ENCODE measurements at regions not wholly inside any gene's neighbourhood (a gene's known extent, or its start where the extent isn't known, plus 50 kb on each side); places are given as distances from the start of the nearest gene placed in this dataset.

DNA sequence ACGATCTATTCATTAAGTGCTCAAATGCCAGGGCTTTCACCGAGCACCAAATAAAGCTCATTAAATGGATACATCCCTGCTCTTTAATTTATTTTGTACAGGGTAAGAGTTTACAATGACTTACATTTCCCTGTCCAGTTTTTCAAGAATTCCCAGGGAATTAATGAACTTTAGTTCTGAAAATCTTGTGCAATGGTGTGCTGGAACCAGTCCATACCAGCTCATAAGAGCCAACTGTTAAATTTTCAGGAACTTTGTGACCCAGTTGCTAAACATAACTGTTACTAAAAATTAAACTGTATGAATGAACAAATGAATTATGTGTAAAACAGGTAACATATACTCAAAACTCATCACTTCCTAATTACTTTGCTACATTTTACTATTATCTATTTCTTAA is 191.7 kb upstream of the RASGEF1B start:
- H3K4me3 ChIP-seq (ENCODE audit: control insufficient read depth in 1 of 2, extremely low read depth in 1 of 2, low read length in 1 of 2) = no peak overlapping the region
- H3K27me3 ChIP-seq (replicated peaks in 1 of 2; ENCODE audit: control insufficient read depth in 2 of 2, extremely low read depth in 1 of 2, insufficient read depth in 2 of 2, low read length in 1 of 2) = no peaks in the 10 kb centered on the region
- CTCF ChIA-PET = no interaction called here
- Mint-ChIP-seq H3K27ac (no peak overlapping the region), H3K9me3 (no peaks in the 10 kb centered on the region), H3K36me3 (no peaks in the 10 kb centered on the region), H3K27me3 (peaks cover 3 to 4% of the 10 kb centered on the region in 2 donors), H3K4me3 (no peak overlapping the region), H3K4me1 (no peaks in the 10 kb centered on the region)
- ATAC-seq (replicated peaks in 1 of 4) (no peak), DNase-seq (no peak)
- no peak overlapping the region for H3K27ac ChIP-seq (ENCODE audit: low read length)
- no CpG with 5 or more reads among the region's 2 CpGs for WGBS (ENCODE audit: insufficient coverage)
- POLR2A ChIA-PET = interaction anchor here in 1 of 2 donors (0.6 kb wide), 1 partner anchor 11 kb away, joined by 3 read pairs; no protein-coding TSS in a partner anchor
- no peaks in the 10 kb centered on the region for H3K4me1 ChIP-seq (ENCODE audit: control insufficient read depth in 1 of 2, extremely low read depth in 1 of 2, insufficient read depth in 2 of 2, low read length in 2 of 2)
- H3K9me3 ChIP-seq = no peaks in the 10 kb centered on the region
- no peaks in the 10 kb centered on the region for H3K36me3 ChIP-seq (ENCODE audit: control insufficient read depth in 2 of 2, extremely low read depth in 1 of 2, insufficient read depth in 1 of 2, low read length in 1 of 2)

DNA sequence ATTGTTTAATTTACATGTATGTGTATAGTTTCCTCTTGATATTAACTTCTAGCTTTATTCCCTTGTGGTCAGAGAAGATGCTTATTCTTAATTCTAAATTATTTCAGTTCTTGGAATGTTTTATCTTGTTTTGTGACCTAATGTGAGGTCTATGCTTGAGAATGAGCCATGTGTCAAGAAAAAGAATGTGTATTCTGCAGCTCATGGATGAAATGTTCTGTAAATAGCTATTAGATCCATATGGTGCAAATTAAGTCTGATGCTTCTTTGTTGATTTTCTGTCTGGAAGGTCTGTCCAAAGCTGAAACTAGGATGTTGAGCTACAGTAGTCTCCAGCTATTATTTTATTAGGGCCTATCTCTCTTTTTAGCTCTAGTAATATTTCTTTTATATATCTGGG is 187.3 kb upstream of the RASGEF1B start:
- no peak overlapping the region for H3K27ac ChIP-seq (ENCODE audit: low read length)
- DNase-seq (no peak), ATAC-seq (replicated peaks in 1 of 4) (no peak)
- H3K9me3 ChIP-seq = no peaks in the 10 kb centered on the region
- no peaks in the 10 kb centered on the region for H3K4me1 Mint-ChIP-seq
- H3K4me3 ChIP-seq (ENCODE audit: control insufficient read depth in 1 of 2, extremely low read depth in 1 of 2, low read length in 1 of 2) = no peak overlapping the region
- no peak overlapping the region for H3K27ac Mint-ChIP-seq
- H3K36me3 Mint-ChIP-seq = no peaks in the 10 kb centered on the region
- no peaks in the 10 kb centered on the region for H3K4me1 ChIP-seq (ENCODE audit: control insufficient read depth in 1 of 2, extremely low read depth in 1 of 2, insufficient read depth in 2 of 2, low read length in 2 of 2)
- H3K4me3 Mint-ChIP-seq = no peak overlapping the region
- POLR2A ChIA-PET = no interaction called here
- H3K27me3 Mint-ChIP-seq = peaks cover 0 to 3% of the 10 kb centered on the region in 2 donors
- H3K9me3 Mint-ChIP-seq = no peaks in the 10 kb centered on the region
- no peaks in the 10 kb centered on the region for H3K36me3 ChIP-seq (ENCODE audit: control insufficient read depth in 2 of 2, extremely low read depth in 1 of 2, insufficient read depth in 1 of 2, low read length in 1 of 2)
- H3K27me3 ChIP-seq (replicated peaks in 1 of 2; ENCODE audit: control insufficient read depth in 2 of 2, extremely low read depth in 1 of 2, insufficient read depth in 2 of 2, low read length in 1 of 2) = no peaks in the 10 kb centered on the region
- CTCF ChIA-PET = interaction anchor here in 1 of 2 donors (0.6 kb wide), 1 partner anchor 99 kb away, joined by 3 read pairs; no protein-coding TSS in a partner anchor

DNA sequence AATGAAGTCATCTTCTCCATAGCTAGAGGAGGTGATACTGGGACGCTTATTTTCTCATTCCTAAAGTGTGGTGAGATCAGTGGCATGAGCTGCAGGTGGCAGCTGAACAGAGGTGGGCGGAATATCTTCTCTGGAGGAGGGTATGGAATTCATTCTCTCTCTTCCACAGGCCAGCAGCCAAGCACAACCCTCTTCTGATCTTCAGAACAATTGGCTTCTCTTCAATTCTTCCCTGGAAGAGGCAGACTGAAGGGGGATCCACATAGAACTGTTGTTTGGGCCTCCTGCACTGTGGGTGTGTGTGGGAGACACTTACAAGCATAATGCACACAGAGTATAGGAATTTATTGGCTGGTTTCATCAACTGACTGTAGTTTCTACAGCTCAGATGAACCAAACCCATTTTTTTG is 180.4 kb upstream of the RASGEF1B start:
- no peak for DNase-seq
- Histone ChIP-seq H3K9me3 (no peaks in the 10 kb centered on the region), H3K4me1 (ENCODE audit: control insufficient read depth in 1 of 2, extremely low read depth in 1 of 2, insufficient read depth in 2 of 2, low read length in 2 of 2) (peaks cover 13 to 50% of the 10 kb centered on the region in 2 experiments), H3K36me3 (ENCODE audit: control insufficient read depth in 2 of 2, extremely low read depth in 1 of 2, insufficient read depth in 1 of 2, low read length in 1 of 2) (no peaks in the 10 kb centered on the region), H3K27ac (ENCODE audit: low read length) (no peak overlapping the region), H3K4me3 (ENCODE audit: control insufficient read depth in 1 of 2, extremely low read depth in 1 of 2, low read length in 1 of 2) (no peak overlapping the region), H3K27me3 (replicated peaks in 1 of 2; ENCODE audit: control insufficient read depth in 2 of 2, extremely low read depth in 1 of 2, insufficient read depth in 2 of 2, low read length in 1 of 2) (no peaks in the 10 kb centered on the region)
- H3K4me1 Mint-ChIP-seq = peaks cover 40 to 43% (median 41%) of the 10 kb centered on the region in 3 donors
- H3K27ac Mint-ChIP-seq = no peak overlapping the region
- H3K27me3 Mint-ChIP-seq = no peaks in the 10 kb centered on the region
- ChIA-PET POLR2A (no interaction called here), CTCF (interaction anchor here in 1 of 2 donors (0.6 kb wide), 1 partner anchor 129 kb away, joined by 6 read pairs; no protein-coding TSS in a partner anchor)
- no peaks in the 10 kb centered on the region for H3K36me3 Mint-ChIP-seq
- H3K4me3 Mint-ChIP-seq = no peak overlapping the region
- WGBS (ENCODE audit: insufficient coverage) = no CpG with 5 or more reads among the region's 2 CpGs
- H3K9me3 Mint-ChIP-seq = no peaks in the 10 kb centered on the region
- ATAC-seq (replicated peaks in 1 of 4) = no peak

DNA sequence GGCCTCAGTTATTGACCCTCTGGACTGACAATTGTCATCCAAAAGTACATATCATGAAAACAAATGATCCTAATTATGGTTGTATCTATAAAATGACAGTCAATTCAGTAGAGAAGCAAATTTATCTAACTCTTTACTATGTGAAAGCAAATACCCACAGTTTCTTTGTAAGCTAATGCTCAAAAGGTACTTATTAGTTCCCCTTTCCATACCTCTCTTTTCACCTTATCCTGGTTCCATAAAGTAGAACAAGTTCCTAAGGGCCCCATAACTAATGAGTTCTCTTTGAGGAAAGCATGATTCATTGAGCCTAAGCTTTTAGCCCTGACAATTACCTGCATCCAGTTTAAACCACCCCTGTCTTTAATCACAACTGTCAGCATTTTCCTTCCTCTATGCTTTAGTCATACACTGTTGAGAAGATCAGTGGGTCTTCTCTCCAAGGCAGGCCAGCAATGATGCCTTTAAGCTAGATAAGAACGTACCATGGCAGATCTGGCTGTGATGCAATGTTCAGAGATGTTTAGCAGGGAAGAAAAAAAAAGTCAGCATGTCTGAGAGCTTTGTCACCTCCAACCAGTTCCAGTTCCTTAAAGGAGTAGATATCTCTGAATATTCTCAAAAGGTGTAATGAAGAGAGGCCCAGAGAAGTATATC is 179.7 kb upstream of the RASGEF1B start:
- POLR2A ChIA-PET = no interaction called here
- ATAC-seq (replicated peaks in 1 of 4) (no peak), DNase-seq (no peak)
- Mint-ChIP-seq H3K4me3 (no peak overlapping the region), H3K4me1 (peaks cover 40 to 45% (median 41%) of the 10 kb centered on the region in 3 donors), H3K27me3 (no peaks in the 10 kb centered on the region), H3K9me3 (no peaks in the 10 kb centered on the region), H3K27ac (peak overlapping the region in 1 of 2 donors; percentile 45), H3K36me3 (no peaks in the 10 kb centered on the region)
- H3K27ac ChIP-seq (ENCODE audit: low read length) = no peak overlapping the region
- no peaks in the 10 kb centered on the region for H3K9me3 ChIP-seq
- no peaks in the 10 kb centered on the region for H3K27me3 ChIP-seq (replicated peaks in 1 of 2; ENCODE audit: control insufficient read depth in 2 of 2, extremely low read depth in 1 of 2, insufficient read depth in 2 of 2, low read length in 1 of 2)
- H3K4me3 ChIP-seq (ENCODE audit: control insufficient read depth in 1 of 2, extremely low read depth in 1 of 2, low read length in 1 of 2) = no peak overlapping the region
- WGBS (ENCODE audit: insufficient coverage) = 100% methylated on average over 1 of the region's 1 CpG
- H3K36me3 ChIP-seq (ENCODE audit: control insufficient read depth in 2 of 2, extremely low read depth in 1 of 2, insufficient read depth in 1 of 2, low read length in 1 of 2) = no peaks in the 10 kb centered on the region
- CTCF ChIA-PET = interaction anchor here in 1 of 2 donors (0.6 kb wide), 1 partner anchor 128 kb away, joined by 6 read pairs; no protein-coding TSS in a partner anchor
- H3K4me1 ChIP-seq (ENCODE audit: control insufficient read depth in 1 of 2, extremely low read depth in 1 of 2, insufficient read depth in 2 of 2, low read length in 2 of 2) = peaks cover 13 to 57% of the 10 kb centered on the region in 2 experiments

DNA sequence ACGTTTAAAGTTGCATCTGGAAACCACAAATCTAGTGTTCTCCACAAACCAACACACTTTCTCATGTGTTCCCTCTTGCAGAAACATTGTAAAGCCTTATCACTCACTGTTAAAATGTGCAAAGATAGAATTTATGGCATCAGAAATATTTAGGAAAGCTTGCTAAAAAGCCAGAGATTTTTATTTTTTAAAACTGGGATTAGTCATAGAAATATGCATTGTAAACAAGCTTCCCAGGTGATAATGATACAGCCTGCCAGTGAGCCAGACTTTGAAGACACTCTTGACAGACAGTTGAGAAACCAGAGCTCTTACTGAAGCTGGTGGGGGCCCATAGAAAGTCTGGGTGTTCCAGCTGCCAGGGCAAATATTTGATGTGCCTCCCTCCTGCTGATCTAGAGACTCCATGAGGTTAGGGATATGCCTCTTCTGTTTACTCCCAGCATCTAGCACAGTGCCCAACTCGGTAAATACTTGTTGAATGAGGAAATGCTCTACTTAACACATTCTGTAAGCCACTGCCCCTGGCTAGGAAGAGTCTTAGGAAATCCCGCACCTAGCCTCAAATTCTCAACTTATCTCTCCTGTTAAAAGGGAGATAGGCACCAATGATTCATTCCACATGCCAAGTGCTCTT is 179.0 kb upstream of the RASGEF1B start:
- H3K36me3 Mint-ChIP-seq = no peaks in the 10 kb centered on the region
- H3K27ac Mint-ChIP-seq = peak overlapping the region; percentile 19 to 45
- WGBS (ENCODE audit: insufficient coverage) = 100% methylated on average over 1 of the region's 3 CpGs
- peaks cover 40 to 45% (median 41%) of the 10 kb centered on the region in 3 donors for H3K4me1 Mint-ChIP-seq
- no peak overlapping the region for H3K4me3 Mint-ChIP-seq
- H3K36me3 ChIP-seq (ENCODE audit: control insufficient read depth in 2 of 2, extremely low read depth in 1 of 2, insufficient read depth in 1 of 2, low read length in 1 of 2) = no peaks in the 10 kb centered on the region
- H3K27ac ChIP-seq (ENCODE audit: low read length) = no peak overlapping the region
- ATAC-seq (replicated peaks in 1 of 4) = no peak
- H3K9me3 Mint-ChIP-seq = no peaks in the 10 kb centered on the region
- ChIA-PET CTCF (no interaction called here), POLR2A (no interaction called here)
- no peak overlapping the region for H3K4me3 ChIP-seq (ENCODE audit: control insufficient read depth in 1 of 2, extremely low read depth in 1 of 2, low read length in 1 of 2)
- no peak for DNase-seq
- no peaks in the 10 kb centered on the region for H3K27me3 Mint-ChIP-seq
- H3K27me3 ChIP-seq (replicated peaks in 1 of 2; ENCODE audit: control insufficient read depth in 2 of 2, extremely low read depth in 1 of 2, insufficient read depth in 2 of 2, low read length in 1 of 2) = no peaks in the 10 kb centered on the region
- peaks cover 13 to 60% of the 10 kb centered on the region in 2 experiments for H3K4me1 ChIP-seq (ENCODE audit: control insufficient read depth in 1 of 2, extremely low read depth in 1 of 2, insufficient read depth in 2 of 2, low read length in 2 of 2)
- no peaks in the 10 kb centered on the region for H3K9me3 ChIP-seq

GRCh38 chr4:81648576-81649275 is 177.0 kb upstream of the RASGEF1B start:
- Mint-ChIP-seq H3K4me1 (peaks cover 40 to 45% (median 41%) of the 10 kb centered on the region in 3 donors), H3K36me3 (no peaks in the 10 kb centered on the region)
- ATAC-seq (replicated peaks in 1 of 4) = peak; percentile 82 to 100 (median 92)

More at GRCh38 chr4:81648576-81649275, 177.0 kb upstream of the RASGEF1B start:
- WGBS (ENCODE audit: insufficient coverage) = 0% methylated on average over 2 of the region's 4 CpGs
- H3K4me3 Mint-ChIP-seq = peak overlapping the region in 1 of 3 donors; percentile 6
- no peaks in the 10 kb centered on the region for H3K36me3 ChIP-seq (ENCODE audit: control insufficient read depth in 2 of 2, extremely low read depth in 1 of 2, insufficient read depth in 1 of 2, low read length in 1 of 2)
- ChIA-PET CTCF (interaction anchor here in 1 of 2 donors (1.2 to 1.5 kb wide), 2 partner anchors 17 to 181 kb away, joined by 4 read pairs; no protein-coding TSS in a partner anchor), POLR2A (interaction anchor here in 1 of 2 donors (0.6 kb wide), 1 partner anchor 177 kb away, joined by 4 read pairs; the partner anchor contains the start of gene RASGEF1B)
- no peaks in the 10 kb centered on the region for H3K27me3 Mint-ChIP-seq
- peak; percentile 6 to 59 (median 33) for DNase-seq
- H3K4me1 ChIP-seq (ENCODE audit: control insufficient read depth in 1 of 2, extremely low read depth in 1 of 2, insufficient read depth in 2 of 2, low read length in 2 of 2) = peaks cover 13 to 60% of the 10 kb centered on the region in 2 experiments
- H3K27ac ChIP-seq (ENCODE audit: low read length) = no peak overlapping the region
- peak overlapping the region in 1 of 2 donors; percentile 38 for H3K4me3 ChIP-seq (ENCODE audit: control insufficient read depth in 1 of 2, extremely low read depth in 1 of 2, low read length in 1 of 2)
- no peaks in the 10 kb centered on the region for H3K27me3 ChIP-seq (replicated peaks in 1 of 2; ENCODE audit: control insufficient read depth in 2 of 2, extremely low read depth in 1 of 2, insufficient read depth in 2 of 2, low read length in 1 of 2)
- no peaks in the 10 kb centered on the region for H3K9me3 ChIP-seq
- peak overlapping the region; percentile 1 to 71 for H3K27ac Mint-ChIP-seq
- H3K9me3 Mint-ChIP-seq = peaks cover 0 to 4% (median 0%) of the 10 kb centered on the region in 3 donors

Measured in T-cell (primary cell).